ENCODE measurements at regions not wholly inside any gene's neighbourhood (a gene's known extent, or its start where the extent isn't known, plus 50 kb on each side); places are given as distances from the start of the nearest gene placed in this dataset.
"Not testable (repeated sequence)": the region's sequence is repeated elsewhere in the genome, so short reads cannot be mapped to it uniquely, and the experiment has no call there.

DNA sequence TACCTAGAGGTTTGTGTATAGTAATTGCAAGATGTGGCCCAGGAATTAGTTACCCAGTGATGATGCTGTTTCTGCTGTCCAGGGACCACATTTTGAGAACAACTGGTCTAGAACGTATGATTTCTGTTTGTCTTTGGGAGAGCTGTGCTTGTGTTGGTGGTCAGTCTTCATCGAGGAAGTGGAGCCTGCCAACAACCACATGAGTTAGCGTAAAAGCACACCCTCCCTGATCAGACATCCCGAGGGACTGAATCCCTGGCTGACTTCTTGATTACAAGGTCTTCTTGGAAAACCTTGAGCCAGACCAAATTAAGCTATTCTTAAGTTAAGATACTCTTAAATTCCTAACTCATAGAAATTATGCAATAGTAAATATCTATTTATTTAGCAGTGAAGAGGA, 81.7 kb upstream of the ZPLD1 start:
- Histone ChIP-seq H3K9me3 (no peaks in the 10 kb centered on the region), H3K27me3 (no peaks in the 10 kb centered on the region), H3K4me1 (no peaks in the 10 kb centered on the region), H3K4me3 (no peak overlapping the region), H3K27ac (no peak overlapping the region), H3K36me3 (ENCODE audit: low read depth, missing control alignments) (no peaks in the 10 kb centered on the region)
- TF ChIP-seq, protein P1, sequence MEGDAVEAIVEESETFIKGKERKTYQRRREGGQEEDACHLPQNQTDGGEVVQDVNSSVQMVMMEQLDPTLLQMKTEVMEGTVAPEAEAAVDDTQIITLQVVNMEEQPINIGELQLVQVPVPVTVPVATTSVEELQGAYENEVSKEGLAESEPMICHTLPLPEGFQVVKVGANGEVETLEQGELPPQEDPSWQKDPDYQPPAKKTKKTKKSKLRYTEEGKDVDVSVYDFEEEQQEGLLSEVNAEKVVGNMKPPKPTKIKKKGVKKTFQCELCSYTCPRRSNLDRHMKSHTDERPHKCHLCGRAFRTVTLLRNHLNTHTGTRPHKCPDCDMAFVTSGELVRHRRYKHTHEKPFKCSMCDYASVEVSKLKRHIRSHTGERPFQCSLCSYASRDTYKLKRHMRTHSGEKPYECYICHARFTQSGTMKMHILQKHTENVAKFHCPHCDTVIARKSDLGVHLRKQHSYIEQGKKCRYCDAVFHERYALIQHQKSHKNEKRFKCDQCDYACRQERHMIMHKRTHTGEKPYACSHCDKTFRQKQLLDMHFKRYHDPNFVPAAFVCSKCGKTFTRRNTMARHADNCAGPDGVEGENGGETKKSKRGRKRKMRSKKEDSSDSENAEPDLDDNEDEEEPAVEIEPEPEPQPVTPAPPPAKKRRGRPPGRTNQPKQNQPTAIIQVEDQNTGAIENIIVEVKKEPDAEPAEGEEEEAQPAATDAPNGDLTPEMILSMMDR (IDR thresholded peaks at IDR 0.05): no peak
- no peak for TF ChIP-seq POLR2A (IDR thresholded peaks at IDR 0.05)
- peak; percentile 21 for DNase-seq
- WGBS, 2 donors: 45 to 75% methylated on average over 4 of the region's 4 CpGs
- intact Hi-C loops (cut with DNase I; ENCODE audit: low total_unique reads): no loop called here

DNA sequence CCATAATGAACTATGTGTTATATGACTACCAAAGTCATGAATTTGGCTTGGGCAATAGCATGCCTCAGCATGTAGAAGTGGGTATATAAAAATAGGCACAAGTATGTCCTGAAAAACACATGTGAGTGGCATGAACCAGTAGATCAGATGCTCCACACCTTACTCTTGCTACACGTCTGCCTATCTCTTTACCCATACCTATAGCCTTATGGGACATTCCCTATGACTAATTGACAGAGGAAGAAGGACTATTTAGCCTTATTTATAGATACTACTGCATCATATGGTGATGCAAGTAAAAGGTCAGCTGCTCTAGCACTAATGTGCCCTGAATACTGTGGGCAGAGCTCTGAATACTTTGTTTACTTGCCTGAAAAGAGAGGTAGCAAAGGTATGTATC, 81.0 kb upstream of the ZPLD1 start:
- intact Hi-C loops (cut with DNase I; ENCODE audit: low total_unique reads): no loop called here
- TF ChIP-seq, protein P1 (IDR thresholded peaks at IDR 0.05): no peak
- no peak for TF ChIP-seq POLR2A (IDR thresholded peaks at IDR 0.05)
- H3K4me1 ChIP-seq: no peaks in the 10 kb centered on the region
- no peak overlapping the region for H3K27ac ChIP-seq
- no peaks in the 10 kb centered on the region for H3K36me3 ChIP-seq (ENCODE audit: low read depth, missing control alignments)
- no peaks in the 10 kb centered on the region for H3K9me3 ChIP-seq
- H3K27me3 ChIP-seq: no peaks in the 10 kb centered on the region
- no peak overlapping the region for H3K4me3 ChIP-seq
- DNase-seq: no peak
- WGBS, 2 donors: 85 to 93% methylated on average over 1 of the region's 1 CpG

DNA sequence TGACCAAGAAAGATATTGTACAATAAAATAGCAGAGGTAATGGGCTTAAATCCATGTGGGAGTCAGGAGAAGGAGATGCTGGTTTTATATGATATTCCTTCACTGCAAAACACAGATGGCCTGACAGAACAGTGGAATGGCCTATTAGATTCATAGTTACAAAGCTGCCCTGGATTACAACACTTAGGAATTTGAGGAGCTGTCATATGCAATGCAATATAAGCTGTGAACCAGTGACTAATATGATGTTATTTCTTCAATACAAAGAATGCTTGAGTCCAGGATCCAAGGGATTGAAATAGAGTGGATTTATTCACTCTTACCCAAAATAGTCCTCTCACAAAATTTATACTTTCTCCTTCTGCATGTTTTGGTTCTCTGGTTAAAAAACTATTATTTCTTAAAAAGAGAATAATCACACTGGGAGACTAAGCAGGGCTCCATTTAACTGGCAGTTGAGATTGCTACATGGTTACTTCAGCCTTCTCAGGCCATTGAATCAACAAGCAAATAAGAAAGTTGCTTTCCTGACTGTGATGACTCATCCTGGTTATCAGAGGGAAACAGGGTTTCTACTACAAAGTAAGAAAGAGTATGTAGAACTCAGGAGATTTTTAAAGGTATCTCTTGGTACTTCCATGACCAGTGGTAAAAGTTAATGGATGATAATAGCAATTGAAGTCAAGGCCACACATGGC, 79.8 kb upstream of the ZPLD1 start:
- intact Hi-C loops (cut with DNase I; ENCODE audit: low total_unique reads): no loop called here
- Histone ChIP-seq H3K4me3 (no peak overlapping the region), H3K27ac (no peak overlapping the region), H3K27me3 (no peaks in the 10 kb centered on the region), H3K4me1 (no peaks in the 10 kb centered on the region), H3K9me3 (no peaks in the 10 kb centered on the region), H3K36me3 (ENCODE audit: low read depth, missing control alignments) (no peaks in the 10 kb centered on the region)
- DNase-seq: no peak
- TF ChIP-seq POLR2A (IDR thresholded peaks at IDR 0.05): no peak
- TF ChIP-seq, protein P1 (IDR thresholded peaks at IDR 0.05): no peak

DNA sequence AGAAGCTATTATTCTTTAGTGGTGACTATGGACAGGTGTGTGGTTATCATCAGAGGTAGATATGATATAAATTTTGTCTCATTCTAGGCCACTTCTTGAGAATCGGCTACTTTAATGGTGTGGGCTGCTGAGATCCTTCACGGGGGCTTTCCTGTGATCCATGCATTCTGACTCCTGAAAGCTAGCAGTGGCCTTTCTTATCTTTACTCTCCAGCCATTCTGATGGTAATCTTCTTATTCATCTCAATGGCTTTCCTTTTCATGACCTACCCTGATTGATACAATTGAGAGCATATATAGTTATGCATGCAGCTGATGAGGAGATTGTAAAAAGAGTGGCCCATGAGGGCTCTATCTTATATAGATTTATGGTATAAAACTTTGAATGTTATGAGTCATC, 78.3 kb upstream of the ZPLD1 start:
- Histone ChIP-seq H3K9me3 (no peaks in the 10 kb centered on the region), H3K4me1 (no peaks in the 10 kb centered on the region), H3K36me3 (ENCODE audit: low read depth, missing control alignments) (no peaks in the 10 kb centered on the region), H3K4me3 (no peak overlapping the region), H3K27ac (no peak overlapping the region), H3K27me3 (no peaks in the 10 kb centered on the region)
- intact Hi-C loops (cut with DNase I; ENCODE audit: low total_unique reads): no loop called here
- no peak for DNase-seq
- no peak for TF ChIP-seq POLR2A (IDR thresholded peaks at IDR 0.05)
- TF ChIP-seq, protein P1 (IDR thresholded peaks at IDR 0.05): no peak
- WGBS, 2 donors: 89 to 90% methylated on average over 2 of the region's 2 CpGs

DNA sequence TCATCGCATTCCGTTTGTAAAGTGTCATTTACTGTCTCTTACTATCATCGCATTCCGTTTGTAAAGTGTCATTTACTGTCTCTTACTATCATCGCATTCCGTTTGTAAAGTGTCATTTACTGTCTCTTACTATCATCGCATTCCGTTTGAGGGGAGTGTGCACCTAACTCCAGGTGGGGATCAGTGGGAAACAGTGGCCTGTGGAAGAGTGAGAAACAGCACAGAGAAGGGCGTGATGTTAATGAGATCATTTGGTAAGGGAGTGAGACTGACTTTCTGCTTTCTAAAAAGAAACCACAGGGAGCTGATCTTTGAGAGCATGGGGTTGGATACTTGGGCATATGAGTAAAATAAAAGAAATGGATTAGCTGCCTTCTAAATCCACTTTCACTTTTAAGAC, 77.5 kb upstream of the ZPLD1 start:
- H3K4me1 ChIP-seq; H3K27ac ChIP-seq; intact Hi-C loops (cut with DNase I; ENCODE audit: low total_unique reads); DNase-seq; H3K27me3 ChIP-seq; H3K4me3 ChIP-seq; H3K9me3 ChIP-seq; H3K36me3 ChIP-seq (ENCODE audit: low read depth, missing control alignments): not testable (repeated sequence)
- WGBS, 2 donors: 88 to 90% methylated on average over 9 of the region's 9 CpGs
